ENCODE measurements at regions not wholly inside any gene's neighbourhood (a gene's known extent, or its start where the extent isn't known, plus 50 kb on each side); places are given as distances from the start of the nearest gene placed in this dataset.

DNA sequence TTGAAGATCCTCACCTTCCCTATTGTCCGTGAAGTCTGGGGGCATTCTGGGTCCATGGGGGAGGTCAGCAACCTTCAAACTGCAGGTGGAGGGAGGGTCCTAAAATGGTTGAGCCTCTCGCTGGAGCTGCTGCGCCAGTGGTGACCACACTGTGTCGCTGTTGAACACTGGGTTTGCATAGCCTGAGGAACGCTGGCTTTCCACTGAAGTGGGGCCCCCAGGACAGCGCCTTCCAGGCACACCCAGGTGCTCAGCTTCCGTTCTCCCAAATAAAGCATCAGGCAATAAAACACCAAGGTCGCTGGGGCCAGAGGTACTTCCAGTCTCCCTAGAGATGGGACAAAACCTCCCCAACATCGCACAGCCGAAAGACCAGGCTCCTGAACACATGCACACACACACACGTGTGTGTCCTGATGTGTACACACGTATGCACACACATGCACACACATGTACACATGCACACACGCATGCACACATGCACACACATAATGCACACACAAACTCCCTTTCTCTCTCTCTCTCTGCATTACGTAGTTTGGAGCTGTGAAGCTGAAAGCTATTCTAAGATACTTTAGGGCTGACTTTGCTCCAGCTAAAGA lies 120.6 kb downstream of the IRF8 start:
- no peak for DNase-seq

DNA sequence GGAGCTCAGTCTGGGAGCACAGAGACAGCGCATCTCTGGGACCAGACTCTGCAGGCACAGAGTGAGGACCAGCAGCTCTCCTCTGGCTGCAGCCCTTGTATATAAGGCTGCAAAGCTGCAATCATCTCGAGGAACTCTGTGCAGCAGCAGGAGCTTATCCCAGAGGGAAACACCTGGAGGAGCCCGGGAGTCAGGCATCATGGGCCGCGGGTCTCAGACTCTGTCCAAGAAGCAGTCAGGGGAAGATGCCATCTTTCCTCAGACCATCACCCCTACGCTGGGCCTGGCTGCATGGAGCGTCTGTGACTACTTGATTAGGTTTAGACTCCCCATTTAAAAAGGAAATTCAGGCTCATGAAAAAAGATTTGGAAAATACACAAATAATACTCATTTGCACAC lies 122.0 kb downstream of the IRF8 start:
- no peak for DNase-seq

DNA sequence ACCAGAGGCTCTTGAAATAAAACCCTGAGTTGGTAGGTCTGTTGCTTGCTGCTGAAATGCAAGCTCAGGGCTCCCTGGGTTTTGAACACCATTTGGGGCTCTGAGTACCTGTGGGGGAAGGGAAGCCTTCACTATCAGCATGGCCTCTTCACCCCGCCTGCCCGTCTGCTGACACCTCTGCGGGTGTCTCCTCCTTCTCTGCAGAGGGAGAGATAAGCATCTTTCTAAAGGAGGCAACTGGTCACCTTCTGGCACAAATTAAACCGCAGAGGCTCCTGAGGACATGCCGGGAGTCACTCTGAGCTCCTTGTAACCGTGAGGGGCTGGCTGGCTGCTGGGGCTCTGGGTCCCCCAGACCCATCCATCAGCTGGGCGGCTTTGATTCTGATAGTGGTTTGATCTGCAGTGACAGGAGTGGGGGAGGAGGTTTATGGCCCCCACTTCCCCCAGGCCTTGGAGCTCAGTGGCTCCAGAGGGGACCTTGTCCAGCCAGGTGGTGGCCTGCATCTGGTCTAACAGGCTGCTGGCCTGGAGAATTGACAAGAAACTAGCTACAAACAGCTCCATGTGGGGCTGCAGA lies 123.5 kb downstream of the IRF8 start:
- DNase-seq: no peak

DNA sequence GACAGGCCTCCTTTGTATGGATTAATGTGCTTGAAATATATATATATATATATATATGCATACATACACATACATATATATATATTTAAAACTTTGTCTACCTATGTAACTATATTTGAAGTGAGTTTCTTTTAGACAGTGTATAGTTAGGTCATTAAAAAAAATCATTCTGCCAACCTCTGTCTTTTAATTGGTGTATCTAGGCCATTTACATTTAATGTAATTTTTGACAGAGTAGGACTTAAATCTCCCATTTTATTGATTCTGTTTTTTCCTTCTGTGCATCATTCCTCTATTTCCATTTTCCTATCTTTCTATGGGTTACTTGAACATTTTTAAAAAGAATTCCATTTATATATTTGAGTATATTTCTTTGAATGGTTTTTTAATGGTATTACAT lies 125.2 kb downstream of the IRF8 start:
- DNase-seq: no peak

DNA sequence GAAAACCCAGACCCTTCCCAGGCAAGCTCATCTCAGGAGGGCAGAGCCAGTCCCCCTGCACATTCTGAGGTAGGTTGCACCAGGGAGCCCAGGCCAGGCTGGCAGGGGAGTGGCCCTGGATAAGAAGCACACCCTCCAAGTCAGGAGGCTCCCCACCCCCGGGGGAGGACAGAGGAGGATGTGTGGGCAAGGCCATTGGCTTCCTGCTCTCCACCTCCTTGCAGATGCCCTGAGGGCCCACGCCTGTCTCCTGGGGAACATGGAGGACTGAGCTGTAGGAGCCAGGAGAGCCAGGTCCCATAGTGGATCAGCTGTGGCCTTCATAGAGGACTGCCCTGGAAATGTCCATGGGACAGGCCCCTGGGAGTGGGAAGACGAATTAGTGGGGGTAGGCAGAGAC lies 126.7 kb downstream of the IRF8 start:
- DNase-seq: no peak

DNA sequence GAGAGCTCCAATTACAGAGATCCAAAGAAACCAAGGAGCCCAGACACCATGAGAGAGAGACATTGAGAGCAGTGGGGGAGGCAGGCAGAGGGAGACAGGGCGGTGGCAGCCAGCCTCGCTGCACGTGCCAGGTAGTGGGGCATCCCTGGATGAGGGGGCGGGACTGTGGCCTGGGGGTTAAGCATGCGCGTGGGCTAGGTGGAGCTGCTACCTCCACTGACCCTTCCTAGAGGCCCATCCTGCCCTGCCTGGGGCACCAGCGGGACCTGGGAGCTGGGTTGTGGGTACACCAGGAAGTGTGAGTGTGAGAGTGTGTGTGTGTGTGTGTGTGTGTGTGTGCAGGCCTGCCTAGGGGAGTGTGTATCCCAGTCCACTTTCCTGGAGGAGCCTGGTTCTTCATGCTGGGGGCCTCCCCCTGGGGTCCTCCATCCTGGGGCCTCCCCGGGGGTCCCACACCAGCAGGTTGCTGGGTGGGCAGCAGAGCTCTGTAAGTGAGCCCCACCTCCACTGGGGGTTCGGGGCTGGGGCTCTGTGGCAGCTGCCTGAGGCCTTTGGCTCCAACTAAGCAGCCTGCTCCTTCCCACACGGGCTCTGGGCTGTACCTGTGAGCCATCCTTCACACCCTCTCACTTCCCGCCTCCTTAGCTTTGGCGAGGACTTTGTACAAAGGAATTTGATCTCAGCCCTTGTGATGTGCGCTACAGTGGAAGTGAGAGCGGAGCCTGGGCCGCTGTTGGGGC lies 127.4 kb downstream of the IRF8 start:
- DNase-seq: no peak

DNA sequence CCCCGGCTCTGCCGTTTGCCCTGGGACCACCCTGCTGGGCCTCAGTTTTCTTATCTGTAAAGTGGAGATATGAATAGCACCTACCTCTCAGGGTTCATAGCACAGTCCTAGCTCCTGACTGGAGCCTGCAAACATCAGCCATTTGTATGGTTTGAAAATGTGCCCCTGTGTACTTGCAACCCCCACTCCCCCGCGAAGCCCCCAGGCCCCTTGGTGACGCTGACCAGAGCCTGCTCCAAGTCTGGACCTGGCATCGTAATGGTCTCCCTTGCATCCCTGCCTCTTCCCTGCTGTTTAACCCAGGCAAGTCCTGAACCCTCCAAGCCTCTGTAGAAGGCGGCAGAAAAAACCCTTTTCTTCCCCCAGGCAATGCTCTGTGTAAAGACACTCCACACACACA lies 128.0 kb downstream of the IRF8 start:
- no peak for DNase-seq

DNA sequence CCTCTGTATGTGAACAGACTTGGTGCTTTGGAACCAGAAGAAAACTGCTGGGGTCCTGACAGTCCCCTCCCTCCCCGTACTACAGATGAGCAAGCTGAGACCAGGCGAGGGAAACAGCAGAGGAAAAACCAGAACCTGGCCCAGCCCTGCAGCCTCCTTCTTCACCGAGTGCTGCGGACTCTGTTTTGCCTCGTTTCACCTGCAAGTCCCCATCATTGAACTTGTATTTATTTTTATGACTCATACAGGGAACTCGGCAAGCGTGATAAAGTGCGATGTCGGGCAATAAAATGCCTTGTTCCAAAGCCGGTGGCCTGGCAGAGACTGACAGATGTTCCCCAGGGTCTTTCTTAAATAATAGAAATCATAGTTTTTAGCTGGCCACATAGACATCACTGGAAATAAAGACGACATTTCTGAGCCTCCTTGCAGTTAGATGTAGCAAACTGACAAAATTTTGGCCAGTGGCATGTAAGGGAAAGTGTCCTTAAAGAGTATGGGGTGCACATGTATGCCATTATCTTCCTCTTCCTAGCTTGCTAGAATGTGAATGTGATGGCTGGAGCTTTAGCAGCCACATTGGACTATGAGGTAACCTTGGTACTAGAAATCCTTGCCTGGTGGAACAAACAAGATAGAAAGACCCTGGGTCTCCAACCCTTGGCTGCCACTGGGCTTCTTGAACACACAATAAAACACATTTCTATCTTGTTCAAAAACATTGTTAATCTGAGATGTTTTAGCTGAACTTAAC lies 128.6 kb downstream of the IRF8 start:
- DNase-seq: no peak

DNA sequence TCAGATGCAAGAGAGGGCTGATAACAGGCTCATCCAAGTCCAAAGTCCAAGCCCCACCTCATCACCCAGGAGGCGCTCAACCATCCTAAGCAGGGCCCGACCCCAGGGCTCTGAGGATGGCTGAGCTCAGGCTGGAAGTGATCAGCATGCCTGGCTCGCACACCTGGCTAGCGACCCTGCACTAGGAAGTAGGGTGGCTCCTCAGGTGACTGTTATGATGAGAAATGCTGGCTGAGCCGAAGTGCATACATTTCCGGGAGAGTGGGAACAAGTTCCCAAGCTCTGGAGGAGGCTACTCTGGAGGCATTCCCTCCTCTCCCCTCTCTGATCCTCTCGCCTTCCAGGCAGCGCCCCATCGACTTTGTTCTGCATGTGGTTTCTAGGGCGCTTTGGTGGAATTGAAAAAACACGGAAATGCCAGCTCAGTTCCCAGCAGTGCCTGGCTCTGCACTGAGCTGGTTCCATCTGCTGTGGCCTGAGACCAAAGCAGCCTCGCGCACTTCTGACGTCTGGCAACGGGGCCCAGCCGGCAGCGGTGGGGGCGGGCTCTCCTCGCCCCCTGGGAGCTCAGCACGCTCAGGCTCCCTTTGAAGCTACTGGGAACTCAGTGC lies 130.3 kb downstream of the IRF8 start:
- DNase-seq: no peak

DNA sequence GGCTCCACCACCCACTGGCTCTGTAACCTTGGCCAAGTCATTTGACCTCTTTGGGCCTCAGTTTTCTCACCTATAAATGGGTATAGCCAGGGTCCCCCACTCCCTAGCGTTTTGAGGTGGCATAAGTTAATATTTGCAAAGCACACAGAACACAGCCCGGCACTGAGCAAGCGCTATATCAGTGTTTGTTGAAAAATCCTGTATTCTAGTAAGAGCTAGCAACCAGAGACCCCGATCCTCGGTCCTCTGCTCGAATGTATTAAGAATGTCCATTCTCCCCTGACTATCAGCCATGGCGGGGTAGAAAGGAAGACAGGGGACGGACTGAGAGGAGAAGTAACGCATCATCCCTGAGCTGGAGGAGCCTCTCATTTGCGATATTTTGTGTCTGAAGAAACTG lies 131.2 kb downstream of the IRF8 start:
- no peak for DNase-seq

DNA sequence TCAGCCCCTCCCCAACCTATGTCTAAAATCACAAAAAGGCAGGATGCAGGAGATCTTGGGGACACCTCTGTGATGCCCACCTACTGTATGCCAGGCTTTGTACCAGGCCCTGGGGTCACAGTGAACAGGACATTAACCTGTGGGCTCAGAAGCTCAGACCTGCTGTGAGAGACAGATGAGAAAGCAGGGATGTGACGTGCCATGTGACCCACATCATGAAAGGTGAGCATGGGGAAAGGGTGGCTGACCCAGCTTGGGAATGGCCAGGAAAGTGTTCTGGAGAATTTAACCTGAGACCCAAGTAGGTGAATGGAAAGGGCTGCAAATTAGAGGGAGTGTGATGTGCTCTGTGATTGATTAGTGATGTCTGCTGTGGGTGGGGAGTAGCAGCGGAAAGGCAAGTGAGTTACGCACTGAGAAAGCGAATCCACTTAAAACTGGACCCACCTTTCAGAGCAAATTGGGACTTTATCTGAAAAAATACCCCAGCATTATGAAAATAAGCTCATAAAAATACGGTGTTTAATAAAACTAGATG lies 132.2 kb downstream of the IRF8 start:
- no peak for DNase-seq

DNA sequence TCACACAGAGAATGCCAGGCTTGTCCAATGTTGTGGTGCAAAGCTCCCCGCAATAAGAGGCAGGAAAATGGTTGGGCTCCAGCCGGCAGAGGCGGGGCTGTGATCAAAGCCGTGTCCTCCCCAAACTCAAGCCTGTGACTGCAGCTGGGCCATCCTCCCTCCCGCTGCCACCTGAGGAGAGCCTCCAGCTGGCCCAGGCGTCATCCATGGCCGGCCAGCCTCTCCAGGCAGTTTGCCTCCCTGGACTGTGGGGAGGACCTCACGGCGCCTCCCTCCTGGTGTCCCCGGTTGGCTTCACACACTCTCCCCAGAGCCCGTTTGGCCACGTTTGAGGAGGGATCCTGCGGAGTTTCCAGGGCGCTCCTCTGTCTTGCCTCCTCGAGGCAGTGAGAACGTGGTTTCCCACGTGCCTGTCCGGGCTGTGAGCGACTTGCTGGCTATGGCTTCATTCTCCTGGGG lies 134.1 kb downstream of the IRF8 start:
- no peak for DNase-seq

DNA sequence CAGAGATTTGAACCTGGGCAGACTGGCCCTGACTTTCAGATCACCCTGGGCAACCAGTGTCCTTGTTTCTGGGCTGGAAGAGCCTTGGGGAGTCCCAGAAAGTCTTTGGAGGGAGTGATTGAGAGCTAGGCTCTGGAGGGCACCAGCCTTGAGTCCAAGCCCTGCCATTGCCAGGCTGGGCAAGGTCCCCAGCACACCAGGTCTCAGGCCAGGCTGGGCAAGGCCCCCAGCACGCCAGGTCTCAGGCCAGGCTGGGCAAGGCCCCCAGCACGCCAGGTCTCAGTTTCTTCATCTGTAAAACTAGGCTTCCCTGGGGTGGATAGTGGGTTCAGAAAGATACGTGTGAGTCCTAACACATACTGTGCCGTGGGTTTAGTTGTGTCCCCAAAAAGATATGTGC lies 135.0 kb downstream of the IRF8 start:
- no peak for DNase-seq

DNA sequence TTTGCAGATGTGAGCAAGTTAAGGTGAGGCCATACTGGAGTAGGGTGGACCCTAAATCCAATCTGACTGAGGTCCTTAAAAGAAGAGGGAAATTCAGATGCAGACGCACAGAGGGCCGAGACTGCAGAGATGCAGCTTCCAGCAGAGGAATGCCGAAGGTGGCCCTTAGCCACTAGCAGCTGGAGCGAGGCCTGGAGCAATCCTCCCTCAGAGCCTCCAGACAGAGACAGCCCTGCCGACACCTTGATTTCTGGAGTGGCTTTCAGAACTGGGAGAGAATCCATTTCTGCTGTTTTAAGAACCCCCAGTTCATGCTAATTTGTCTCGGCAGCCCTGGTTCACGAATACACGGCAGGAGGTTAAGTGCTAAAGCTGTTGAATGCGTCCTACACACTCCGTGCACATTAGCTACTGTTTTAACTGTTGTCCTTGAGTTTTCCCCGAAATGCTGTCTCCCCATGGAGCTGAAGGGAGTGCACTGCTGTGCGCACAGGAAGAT lies 135.5 kb downstream of the IRF8 start:
- DNase-seq: no peak

DNA sequence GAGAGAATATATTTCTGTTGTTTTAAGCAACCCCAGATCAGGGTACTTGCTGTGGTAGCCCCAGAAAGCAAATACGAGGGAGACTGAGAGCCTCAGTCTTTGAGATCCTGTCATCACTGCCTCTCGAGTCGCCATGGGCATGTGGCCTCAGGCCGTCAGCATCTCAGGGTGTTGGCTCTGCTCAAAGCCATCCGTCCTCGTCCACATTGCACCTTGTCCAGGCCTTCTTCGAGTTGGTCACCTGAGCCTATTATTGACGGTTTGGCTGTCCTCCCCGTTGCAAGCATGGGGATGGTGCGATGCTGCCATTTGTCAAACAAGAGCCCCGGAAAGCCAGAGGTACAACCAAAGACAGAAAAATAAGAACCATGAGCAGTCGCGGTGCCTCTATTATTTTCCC lies 136.9 kb downstream of the IRF8 start:
- DNase-seq: no peak

DNA sequence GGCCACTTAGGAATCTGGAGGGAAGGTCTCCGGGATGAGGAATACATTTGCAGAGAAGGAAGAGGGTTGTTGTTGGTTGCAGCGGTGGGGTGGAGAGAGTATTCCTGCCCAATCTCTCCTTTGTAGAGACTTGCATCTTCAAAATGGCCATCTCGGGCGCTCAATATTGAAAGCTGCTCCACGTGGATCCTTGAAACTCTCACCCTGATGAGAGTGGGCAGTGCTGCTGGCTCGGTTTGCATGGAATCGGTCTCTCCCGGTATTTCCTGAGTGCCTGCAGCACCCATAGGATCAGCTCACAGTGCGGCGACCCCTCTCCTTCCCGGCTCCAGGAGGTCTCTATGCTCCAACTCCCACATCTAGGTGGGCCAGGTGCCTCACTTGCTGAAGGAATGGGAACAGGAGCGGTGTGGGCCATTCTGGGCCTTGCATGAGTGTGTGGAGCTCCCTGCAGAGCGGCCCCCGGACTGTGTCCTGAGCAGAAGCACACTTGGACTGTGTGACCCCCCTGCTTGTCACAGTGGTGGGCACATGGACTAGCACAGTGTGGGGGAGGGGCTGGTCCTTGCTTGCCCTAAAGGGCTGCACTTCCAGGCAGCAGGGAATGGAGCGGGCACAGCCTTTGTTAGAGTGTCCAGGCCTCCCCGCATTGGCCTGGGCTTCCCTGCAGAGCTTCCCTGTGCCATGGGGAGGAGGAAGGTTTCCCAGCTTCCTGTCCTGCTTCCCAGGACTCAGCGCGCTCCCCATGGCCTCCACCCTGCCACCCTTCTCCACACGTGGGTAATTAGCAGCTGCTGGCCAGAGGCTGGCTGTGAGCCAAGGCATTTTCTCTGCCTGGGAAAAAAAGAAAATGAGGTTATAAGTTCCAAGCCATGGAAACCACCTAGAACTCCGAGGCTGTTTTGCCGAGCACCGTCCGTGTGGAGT lies 139.3 kb downstream of the IRF8 start:
- DNase-seq: no peak

DNA sequence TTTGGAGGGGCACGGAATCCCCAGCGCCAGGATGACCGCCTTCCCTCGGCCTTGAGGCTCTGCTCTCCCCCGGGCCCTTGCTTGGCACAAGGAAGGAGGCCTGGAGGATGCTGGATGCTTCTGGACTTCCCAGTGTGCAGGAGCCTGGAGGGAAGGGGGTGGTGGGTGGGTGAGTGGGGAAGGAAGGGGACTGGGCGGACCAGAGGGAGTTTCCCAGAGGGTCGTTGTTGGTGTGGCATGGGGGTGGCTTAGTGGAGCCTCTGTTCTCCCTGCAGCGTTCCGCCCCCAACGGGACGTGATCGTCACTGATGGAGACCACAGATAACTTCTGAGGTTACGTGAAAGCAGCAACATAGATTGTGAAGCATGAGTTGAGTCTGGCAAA lies 140.0 kb downstream of the IRF8 start:
- DNase-seq: no peak

DNA sequence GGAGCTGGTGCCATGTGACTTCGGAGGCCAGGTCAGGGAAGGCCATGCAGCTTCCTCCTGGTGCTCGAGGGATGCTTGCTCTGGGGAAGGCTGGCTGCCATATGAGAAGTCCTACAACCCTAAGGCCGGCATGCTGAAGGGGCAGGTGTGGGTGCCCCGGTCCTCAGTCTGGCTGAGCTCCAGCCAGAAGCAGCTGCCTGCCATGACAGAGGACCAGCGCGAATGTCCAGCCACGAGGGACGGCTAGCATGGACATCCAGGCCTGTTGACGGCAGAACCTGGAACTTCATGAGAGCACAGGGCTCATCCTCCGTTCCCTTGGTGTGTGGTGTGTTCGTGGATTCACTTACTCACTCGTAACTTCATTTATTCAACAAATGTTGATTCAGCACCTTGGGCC lies 140.6 kb downstream of the IRF8 start:
- no peak for DNase-seq

DNA sequence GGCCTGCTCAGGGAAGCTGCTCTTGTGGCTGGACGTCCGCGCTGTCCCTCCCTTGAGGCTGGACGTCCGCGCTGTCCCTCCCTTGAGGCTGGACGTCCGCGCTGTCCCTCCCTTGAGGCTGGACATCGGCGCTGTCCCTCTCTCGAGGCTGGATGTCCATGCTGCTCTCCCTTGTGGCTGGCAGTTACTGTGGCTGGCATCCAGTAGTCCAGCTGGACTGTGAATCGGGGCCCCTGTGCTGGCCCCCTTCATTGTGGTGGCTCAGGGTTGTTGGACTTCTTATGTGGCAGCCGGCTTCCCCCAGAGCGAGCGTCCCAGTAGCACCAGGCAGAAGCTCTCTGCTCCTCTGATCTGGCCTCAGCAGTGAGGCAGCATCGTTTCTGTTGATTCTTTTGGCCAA lies 141.5 kb downstream of the IRF8 start:
- DNase-seq: no peak

DNA sequence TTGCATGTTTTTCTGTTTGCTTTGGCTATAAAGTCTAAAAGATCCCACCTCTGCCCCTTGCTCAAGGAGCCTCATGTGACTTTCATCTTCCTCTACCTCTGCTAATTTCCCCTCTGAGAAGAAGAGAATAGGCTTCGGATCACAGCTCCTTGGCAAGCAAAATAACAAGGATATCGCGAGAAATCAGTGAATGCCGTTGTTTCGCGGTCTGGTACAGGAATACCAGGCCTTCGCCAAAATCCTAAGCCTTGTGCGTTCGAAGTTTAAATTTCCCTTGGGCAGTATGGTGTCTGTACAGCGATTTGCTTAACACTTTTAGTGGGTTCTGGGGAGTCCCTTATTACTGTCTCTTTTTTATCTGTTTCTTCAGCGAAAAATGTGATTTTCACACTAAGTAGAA lies 142.3 kb downstream of the IRF8 start:
- DNase-seq: no peak

DNA sequence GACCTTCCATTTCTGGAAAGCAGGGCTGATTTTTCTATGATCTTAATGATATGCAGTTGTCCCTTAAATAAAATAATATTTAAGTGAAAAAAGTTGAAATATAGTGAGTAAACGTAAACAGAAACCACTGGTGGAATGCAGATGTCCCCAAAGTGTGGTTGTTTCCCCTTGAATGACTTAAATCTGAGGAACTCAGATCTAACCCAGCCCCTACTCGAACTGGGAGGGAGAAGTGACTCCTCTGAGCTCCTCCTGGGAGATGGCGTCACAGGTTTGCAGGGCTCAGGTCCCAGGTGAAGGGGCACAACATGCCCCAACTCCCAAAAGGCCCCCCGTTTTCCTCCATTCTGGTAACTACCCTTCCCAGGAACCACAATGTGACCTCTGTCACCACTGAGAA lies 142.8 kb downstream of the IRF8 start:
- DNase-seq: no peak

DNA sequence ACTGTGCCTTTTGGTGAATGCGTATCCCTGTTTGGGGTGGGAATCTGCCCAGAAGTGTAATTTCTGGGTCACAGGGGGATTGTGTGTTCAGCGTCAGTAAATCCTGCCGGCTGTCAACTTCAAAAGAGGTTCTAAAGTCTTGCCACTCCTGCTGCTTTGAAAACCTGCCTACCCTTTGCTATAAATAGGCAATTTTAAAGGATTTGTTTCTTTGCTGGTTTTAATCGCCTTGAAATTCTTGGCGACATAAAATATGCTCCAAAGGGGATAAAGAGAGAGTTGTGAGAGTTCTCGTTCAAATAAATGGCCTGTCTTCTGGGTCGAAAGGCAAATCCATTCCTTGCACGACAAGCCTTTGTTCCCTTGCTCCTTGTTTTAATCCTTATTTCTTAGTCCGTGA lies 143.4 kb downstream of the IRF8 start:
- no peak for DNase-seq

Measured in activated CD4-positive, alpha-beta T cell treated with anti-CD3 and anti-CD28 coated beads for 4 hours (primary cell).